GM19397 (cell line): ENCODE measurements at regions not wholly inside any gene's neighbourhood (a gene's known extent, or its start where the extent isn't known, plus 50 kb on each side); places are given as distances from the start of the nearest gene placed in this dataset.
A peak's percentile ranks its signal among the peaks of the same experiment; 100 is the strongest.

ENCODE experiments used
- ATAC-seq: cut with Tn5 transposase; IDR thresholded peaks from one replicate; pipeline ENCODE4 v1.9.1; 2021; ENCODE audit warnings: mild to moderate bottlenecking, moderate library complexity; ENCODE audit not compliant: unreplicated experiment

DNA sequence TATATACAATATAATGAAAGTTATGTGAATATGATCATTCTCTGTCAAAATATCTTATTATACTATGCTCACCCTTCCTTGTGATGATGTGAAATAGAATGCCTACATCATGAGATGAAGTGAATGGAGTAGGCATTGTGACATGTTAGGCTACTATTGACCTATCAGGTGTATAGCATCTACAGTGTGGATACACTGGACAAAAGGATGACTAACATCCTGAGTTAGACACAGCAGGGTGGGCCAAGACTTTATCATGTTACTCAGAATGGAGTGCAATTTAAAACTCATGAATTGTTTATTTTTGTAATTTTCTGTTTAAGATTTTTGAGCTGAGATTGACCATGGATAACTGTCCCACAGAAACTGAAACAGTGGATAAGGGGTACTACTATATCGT lies 53.4 kb upstream of the NAV3 start:
- no peak for ATAC-seq

DNA sequence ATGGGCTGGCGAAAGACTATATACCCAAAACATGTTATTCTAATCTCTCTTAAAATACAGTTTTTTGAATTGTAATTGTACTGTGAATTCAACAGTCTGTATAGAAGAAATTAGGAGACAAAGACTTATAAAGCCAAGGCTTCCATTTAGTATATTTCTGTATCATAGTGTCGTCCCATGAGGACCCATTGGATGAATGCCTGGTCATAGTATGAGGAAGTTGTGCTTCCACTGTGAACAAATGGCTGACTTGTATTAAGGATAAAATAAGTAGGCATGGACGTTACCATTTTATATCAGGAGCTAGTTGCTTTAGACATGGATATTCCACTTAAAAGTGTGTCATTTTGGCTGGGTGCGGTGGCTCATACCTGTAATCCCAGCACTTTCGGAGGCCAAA lies 55.9 kb upstream of the NAV3 start:
- no peak for ATAC-seq

DNA sequence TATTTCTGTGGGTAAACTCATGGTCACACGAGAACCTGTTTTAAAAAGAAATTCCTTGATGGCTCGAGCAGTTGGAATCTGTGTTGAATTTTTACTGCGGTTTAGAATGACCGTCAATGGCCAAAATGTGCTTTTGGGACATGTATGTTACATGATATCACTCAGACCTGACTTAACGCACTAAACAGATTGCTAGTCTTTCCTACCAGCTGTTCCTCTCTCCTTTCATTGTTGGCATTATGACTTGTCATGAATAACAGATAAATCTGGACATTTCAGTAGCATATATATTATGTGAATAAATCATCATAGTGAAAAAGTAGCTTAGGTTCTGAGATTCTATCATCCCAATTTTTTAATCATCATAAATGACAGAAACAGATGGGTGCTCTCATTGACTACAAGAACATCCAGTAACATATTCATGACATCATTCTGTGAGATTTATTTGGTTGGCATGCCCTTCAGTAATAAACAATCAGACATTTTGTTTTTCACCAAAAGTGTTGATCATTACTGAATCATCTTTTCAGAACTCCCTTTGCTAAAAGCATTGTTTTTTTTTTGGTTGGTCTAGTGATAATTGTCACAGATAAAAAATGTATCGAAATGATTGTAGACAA lies 57.9 kb upstream of the NAV3 start:
- no peak for ATAC-seq

DNA sequence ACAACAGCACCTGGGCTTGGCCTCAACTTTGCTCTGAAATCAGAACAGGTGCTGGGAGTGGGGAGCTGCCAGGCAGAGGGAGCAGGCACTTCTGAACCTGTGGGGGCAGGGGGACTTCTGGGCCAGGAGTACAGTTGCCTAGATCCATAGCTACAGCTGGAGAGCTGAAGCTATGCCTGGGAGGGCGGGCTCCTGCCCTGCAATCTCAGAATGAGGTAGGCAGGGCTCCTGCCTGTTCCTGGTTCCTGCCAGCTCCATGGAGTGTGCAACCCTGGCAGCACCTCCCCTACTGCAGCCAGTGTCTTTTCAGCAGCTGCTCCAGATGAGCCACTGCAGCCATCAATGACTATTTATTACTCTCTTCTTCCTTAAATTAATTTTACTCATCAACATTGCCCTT lies 62.1 kb upstream of the NAV3 start:
- no peak for ATAC-seq

DNA sequence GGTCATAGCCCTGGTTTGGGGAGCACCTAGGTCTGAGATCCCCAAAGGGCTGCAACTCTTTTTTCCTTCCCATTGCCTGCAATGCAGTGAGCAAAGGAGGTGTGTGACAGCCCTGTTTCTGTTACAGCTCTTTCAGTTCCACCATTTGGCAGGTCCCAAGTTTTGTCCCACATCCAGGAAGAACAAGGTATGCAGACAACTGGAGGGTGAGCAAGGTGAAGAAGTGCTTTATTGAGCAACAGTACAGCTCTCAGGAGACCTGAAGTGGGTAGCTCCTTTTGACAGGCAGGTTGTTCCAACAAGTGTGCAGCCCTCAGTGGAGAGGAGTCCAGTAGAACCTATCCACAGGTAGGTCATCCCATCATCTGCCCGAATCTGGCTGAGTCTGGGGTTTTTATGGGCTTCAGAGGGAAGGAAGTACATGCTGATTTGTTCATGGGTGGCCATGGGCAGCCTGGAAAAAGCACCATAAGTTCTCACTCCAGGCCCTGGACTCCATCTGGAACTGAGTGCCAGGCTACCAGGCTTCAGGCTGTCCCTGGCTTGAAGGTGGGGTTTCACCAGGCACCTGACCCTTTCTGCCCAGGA lies 62.8 kb upstream of the NAV3 start:
- no peak for ATAC-seq

DNA sequence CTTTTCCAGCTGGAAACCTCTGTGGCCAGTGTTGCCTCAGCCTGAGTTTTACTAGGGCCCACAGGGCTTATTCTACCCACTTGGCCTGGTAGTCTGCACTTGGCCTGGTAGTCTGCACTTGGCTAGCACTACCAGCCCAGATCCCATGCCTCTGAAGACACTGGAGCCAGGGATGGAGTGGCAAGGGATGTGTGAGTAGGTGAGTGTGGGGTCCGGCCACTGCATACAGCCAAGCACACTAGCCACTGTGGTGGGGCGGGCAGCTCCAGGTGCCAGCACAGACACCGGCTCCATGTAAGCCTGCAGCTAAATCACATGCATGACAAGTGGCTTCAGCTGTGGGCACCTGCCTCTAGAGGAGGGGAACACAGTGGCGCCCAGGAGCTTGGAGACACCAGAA lies 63.4 kb upstream of the NAV3 start:
- ATAC-seq: no peak

DNA sequence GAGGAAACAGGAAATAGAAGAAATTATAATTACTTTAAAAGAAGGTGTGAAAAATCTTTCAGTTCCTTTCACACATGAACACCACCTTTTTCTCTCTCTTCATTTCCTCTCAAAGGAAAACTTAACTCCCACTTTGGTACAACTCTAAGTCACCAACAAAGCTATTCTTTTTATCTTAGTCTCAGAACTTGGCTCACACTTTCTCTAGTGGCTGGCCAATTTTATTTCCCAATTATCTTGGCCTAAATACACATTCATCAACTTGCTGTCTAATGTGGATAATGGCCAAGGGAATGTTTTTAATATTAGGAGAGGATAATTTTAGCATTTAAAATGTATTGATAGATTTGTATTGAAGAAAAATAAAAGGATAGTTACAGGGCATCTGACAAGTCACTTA lies 64.5 kb upstream of the NAV3 start:
- ATAC-seq: no peak

DNA sequence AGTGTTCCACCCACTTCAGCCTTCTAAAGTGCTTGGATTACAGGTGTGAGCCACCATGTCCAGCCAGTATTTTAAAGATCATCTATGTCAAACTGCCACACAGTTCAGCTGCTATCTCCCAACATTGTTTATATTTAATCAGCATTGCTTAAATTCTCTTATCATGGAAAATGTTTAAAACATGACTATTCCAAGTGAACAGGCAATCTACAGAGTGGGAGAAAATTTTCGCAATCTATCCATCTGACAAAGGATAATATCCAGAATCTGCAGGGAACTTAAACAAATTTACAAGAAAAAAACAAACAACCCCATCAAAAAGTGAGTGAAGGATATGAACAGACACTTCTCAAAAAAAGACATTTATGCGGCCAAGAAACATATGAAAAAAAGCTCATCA lies 69.4 kb upstream of the NAV3 start:
- ATAC-seq: no peak

DNA sequence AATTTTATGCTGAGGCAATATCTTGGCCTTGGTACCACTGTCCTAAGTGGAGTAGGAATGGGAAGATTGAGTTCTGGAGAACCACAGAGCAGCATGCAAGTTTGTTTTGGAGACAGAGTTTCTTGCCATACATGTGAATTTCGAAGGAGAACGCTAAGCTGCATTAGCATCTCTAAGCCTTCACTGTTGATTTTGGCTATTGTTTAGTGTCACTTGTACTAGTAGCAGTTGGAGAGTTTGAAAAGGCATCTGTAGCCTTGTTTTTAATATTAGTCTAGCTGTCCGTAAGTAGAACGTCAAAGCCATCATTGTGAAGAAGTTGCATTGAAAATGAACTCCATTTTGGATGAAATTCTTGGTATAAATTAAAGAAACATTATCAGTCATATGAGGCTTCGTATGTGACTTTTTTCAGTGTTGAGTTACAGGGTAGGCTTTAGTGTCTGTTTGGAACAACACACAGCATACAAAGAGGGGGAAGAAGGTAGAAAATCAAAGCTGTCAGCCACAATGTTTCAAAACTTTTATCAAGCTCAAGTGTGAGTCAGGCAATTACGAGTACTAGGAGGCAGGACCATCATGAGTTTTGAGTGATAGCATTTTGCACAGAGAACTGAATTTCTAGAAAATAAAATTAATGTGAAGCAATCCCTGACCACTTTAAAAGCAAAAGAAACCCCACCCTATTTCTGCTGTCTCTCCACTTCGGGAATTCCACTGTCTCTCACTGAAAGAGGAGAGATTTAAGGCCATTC lies 70.2 kb upstream of the NAV3 start:
- no peak for ATAC-seq

DNA sequence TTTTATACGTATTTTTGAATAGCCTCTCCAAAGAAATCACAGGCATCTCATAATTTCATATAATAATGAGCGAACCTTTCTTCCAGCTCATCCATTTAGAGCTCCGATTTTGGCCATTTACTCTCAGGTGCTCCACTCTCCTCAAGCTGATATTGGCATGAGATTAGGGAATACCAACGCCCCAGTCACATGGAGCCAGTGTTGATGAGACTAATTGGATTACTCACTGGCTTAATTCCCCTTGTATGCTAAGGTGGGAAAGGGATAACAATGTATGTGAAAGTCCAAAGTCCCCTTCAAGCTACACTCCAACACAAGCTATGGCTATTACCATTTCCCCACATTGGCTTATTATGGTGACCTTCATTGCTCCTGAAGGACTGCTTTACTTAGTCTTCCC lies 76.6 kb upstream of the NAV3 start:
- no peak for ATAC-seq

DNA sequence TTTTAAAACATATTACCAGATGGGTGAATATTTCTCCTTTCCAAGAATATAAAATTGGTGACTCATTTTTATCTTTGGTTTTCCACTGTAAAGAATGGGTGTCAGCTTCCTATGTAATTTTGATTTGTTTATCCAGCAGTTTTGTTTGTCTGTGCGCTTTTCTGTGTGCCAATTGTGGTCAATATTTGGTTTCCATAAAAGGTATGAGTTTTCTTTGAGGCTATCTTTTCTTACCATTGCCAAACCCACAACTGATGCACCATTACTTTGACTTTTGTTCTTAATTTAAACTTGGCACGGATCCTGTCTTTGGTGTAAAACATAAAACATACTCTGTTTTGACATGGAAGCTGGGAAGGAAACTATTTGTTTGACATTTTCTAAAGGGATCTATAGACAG lies 78.8 kb upstream of the NAV3 start:
- no peak for ATAC-seq

DNA sequence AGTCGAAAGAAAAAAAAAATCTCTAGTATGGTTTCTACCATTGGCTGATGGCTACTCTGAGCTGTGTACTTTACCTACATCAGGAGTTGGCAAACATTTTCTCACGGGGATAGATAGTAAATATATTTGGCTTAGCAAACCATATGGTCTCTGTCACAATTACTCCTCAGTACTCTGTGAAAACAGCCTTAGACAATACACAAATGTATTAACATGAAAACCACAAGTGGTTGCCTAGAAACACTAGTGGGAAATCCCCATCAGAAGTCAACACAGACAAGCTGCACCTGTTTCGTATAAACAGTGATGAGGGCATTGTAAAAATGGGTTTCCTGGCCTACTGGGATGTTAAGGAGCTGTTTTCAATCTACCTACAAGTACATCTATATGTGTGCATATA lies 84.6 kb upstream of the NAV3 start:
- ATAC-seq: peak; percentile 100

DNA sequence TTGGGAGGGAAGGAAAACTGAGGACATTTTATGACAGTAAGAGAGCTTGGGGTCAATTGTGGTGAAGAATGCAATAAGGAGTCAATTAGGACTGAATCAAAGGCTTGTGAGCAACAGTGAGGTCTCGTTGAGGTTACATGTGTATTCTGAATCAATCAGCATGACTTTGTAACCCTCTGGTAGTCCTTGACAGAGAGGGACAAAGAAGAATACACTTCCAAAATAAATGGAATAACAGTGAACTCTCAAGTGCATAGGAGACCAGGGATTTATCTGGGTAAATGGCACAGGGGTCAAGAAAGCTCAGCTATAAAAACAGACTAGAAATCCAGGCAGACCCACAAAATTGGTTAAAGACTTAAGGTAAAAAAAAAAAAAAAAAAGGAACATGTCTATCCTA lies 85.1 kb upstream of the NAV3 start:
- no peak for ATAC-seq

DNA sequence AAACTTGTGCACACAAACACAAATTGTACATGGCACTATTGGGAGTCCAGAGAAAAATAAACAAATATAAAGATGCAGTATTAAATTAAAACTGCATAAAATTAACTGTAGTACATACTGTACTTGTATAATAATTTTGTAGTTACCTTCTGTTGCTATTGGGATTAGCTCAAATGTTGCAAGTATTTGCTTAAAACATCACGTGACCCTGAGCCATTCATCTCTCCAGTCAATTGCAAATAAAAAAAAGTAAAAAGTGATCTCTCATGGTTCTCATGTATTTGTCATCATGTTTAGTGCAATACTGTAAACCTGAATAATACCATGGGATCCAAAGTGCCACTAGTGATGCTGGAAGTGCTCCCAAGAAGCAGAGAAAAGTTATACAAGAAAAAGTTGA lies 88.1 kb upstream of the NAV3 start:
- ATAC-seq: no peak

DNA sequence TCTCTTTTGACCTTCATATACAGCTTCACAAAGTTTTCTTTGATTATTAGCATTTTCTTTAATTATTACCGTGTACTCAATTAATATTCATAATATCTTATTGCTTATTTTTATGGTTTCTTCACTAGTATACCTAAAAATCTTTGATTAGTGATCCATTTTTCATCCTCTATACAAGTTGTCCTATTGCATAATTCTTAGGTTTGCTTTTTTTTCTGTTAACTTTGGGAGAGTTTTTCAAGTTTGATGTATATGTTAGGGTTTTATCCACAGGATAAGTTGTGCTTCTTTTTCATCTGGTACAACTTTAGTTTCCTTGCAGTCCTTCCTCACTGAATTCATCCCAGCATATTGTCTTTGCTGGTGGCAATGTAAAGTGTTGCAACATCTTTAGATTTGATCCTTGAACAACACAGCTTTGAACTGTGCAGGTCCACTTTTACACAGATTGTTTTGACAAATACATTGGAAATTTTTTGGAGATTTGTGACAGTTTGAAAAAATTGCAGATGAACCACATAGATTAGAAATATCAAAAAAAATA lies 88.6 kb upstream of the NAV3 start:
- no peak for ATAC-seq

DNA sequence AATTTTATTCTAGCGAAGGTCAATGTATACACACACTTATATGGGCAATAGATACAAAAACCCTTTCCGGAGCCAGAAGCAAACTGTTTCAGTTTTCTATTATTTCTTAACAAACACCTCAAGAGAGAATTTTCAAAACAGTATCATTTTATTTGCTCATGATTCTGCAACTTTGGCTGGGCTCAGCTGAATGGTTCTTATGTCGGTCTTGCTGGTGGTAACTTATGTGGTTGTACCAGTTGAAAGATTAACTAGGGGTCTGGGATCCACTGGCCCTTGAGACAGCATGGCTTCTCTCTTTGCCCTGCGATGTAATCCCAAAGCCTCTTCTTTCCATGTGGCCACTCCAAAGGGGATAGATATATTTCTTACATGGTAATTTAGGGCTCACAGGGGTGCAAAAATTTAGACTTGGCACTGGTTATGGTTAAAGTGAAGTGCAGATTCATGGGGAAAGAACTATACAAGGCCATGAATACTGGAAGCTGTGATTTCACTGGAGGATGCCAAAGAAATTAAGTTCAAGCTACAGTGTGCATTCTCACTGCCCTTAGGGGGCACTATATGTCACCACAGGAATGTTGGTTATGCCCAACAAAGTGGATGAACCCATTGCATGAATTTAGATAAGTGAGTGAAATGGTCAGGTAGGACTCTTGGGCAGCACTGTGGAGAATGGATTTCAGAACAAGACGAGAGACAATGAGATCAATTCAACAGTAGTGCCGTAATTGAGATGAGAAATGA lies 94.3 kb upstream of the NAV3 start:
- ATAC-seq: no peak

DNA sequence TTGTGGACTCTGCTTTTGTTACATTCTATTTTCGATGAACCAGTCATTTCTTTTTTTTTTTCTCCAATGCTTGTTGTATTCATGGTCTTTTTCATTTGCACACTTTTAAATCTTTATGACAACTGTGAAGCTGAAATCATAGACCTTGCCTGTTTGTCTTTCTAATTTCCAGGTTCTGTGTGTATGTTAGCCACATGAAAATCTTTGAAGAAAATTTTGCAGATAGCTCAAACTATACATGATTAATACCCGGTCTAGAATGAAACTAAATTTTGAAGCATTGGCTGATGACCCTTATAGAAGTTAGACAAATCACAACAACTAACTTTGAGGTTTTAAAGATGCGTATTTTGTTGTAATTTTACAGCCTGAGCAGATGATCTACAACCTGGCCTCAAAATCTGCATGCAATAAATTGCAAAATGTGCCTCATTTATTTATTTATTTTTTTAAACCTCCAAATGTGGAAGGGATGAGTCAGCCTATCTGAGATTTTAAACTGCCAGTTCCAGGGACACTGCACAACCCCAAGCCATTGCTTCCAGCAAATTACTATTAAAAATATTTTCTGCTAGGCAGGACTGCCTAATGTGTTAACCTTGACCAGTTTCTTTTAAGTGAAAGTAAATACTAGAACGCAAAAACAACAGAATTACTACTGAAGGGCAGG lies 96.3 kb upstream of the NAV3 start:
- ATAC-seq: no peak

DNA sequence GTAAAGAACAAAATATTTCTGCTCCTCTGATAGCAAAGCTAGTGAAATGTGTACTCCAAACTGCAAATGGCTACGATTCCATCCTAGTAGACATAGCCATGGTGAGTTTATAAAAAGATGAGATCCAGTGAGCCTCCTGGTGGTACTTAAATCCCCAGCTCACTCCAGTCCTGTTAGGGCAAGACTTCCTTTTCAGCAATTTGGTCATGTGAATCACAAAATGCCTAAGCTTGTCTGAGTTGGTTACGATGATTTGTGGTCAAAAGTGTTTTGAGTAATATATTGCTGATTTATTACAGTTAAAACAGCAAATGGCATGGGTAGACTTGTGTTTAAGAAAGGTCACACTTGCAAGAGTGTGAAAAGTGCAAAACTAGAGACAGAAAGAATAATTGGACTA lies 102.7 kb upstream of the NAV3 start:
- no peak for ATAC-seq

DNA sequence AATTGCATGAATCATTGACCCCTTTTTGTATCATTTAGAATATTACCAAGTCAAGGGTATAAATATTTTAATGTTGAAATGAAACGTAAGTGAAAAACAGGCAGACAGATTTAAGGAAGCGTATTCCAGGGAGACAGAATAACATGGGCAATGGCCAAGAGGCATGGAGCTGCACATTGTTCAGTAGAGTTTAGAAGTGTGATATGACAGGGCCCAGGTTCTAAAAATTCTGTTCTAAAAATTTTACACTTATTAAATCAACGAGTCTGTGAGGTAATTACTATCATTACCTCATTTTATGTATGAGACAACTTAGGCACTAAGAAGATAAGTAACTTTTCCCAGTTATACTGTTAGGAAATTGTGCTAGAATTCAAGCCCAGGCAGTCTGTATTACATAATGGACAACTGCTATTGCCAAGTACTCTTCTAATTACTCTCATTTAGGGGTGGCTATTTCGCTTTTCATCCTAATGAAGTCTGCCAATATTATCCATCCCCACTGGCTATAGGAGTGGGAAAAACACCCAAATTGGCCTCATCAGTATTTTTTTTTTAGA lies 103.2 kb upstream of the NAV3 start:
- ATAC-seq: no peak

DNA sequence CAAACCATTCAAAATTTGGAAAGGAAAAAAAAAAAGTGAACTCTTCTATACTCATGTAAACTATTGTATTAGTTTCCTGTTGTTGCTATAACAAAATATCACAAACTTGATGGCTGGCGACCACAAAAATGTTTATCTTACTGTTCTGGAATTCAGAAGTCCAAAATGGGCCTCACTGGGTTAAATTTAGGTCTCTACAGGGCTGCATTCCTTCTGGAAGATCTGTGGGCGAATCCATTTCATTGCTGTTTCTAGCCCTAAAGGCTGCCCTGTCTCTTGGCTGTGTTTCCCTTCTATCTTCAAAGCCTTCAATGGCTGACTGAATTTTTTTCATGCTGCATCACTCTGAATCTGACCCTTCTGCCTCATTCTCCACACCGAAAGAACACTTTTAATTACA lies 105.1 kb upstream of the NAV3 start:
- no peak for ATAC-seq
